ENCODE measurements at regions not wholly inside any gene's neighbourhood (a gene's known extent, or its start where the extent isn't known, plus 50 kb on each side); places are given as distances from the start of the nearest gene placed in this dataset.

- TF ChIP-seq CTCF (IDR thresholded peaks at IDR 0.05) = no peak
- no peak for TF ChIP-seq POLR2AphosphoS5 (IDR thresholded peaks at IDR 0.05; ENCODE audit: low read depth, low read length)
- TF ChIP-seq SIN3A (IDR thresholded peaks at IDR 0.05; ENCODE audit: borderline replicate concordance, insufficient read depth, low read depth, low read length) = no peak
- TF ChIP-seq REST (IDR thresholded peaks at IDR 0.05; ENCODE audit: insufficient read depth in 1 of 2, low read depth in 2 of 2, low read length in 1 of 2) = no peak
- TF ChIP-seq TCF7L2 (IDR thresholded peaks at IDR 0.05; ENCODE audit: low read depth, low read length) = no peak
Observed at GRCh38 chr2:150695451-150696135, 208.1 kb upstream of the RND3 start.
